IPS DF 4.7 (cell line): ENCODE measurements at regions not wholly inside any gene's neighbourhood (a gene's known extent, or its start where the extent isn't known, plus 50 kb on each side); places are given as distances from the start of the nearest gene placed in this dataset.
"Not testable (repeated sequence)": the region's sequence is repeated elsewhere in the genome, so short reads cannot be mapped to it uniquely, and the experiment has no call there.

Experiments
- DNase-seq: peaks from one replicate; pipeline ENCODE4 v3.0.0-alpha.2; 2013; ENCODE audit warnings: low spot score; ENCODE audit errors: extremely low read depth

DNA sequence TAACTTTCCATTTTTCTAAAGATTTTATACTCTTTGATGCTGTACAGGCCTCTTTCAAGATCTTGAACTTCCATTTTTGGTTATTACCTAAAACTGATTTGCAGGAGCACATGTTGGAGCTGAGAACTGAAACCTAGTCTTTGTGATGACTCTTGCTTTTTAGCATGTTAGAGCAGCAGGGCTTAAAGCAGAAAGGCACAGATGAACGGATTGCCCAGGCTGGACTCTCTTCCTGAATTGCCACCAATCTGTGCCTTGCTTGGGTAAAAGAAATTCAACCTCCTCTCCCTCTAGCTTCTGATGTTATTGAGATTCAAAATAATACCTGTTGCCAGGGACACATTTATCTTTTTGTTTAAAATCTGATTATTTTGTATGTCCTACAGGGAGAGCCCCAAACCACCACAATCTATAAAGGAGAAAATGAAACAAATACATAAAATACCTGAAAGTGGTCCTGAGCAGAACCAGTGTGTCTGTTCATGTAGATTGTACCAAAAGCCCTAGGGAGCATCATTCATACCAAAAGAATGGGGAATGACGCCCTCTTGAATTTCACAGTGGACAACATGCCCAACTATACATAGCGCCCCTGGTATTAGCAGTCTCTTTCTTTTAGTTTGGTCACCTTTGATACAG, 277.0 kb upstream of the MAP2 start:
- no peak for DNase-seq

- no peak for DNase-seq
Observed at GRCh38 chr2:209147981-209148380, 275.9 kb upstream of the MAP2 start.

DNA sequence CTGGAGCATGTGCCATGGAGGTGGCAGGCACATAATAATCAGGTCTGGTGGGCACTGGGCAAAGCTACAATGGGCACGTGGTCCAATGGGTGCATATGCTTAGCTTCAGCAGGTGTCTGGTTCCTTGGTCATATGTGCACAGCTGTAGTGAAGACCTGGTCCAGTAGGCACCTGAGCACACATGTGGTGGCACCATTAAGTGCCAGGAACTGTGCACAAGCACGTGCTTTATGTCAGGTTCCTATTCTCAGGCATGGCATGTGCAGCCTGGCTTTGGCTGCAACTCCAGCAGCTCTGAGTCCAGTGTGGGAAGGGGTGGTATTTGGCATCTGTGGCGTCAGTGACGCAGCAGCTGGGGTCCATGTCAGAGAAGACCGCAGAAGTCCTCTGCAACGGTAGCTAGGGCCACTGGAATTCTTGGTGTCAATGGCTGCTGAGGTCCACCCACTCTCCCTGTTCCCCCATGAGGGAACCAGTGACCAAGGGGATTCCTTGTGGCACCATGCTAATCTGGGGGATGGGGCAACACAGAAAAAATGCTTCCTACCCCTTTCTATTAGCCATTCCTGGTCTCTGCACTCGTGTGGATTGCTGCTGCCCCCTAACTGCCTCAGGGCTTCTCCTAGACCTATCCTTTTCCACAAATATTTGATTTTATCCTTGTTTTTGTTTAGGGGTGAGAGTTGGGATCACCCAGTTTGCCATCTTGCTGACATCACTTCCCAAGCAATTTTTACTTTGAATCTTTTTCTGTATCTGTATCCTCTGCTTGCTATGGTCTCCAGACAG, 262.9 kb upstream of the MAP2 start:
- no peak for DNase-seq

DNA sequence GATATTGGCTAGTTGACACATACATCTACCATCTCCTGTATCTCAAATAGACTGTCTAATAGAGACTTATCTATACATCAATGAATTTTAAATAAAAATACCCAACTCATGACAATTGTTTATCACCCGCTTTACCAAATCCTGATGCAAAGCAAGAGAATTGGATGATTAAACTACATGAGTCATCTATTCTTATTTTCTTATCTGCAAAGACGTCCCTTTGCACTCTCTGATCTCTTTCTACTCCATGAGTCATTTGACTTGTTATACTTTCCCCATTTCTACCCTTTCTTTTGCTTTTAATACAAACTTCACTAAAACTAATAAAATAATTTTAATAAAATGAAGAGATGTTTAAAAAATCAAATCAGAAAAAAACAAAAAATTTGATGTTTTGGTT, 261.7 kb upstream of the MAP2 start:
- no peak for DNase-seq

DNA sequence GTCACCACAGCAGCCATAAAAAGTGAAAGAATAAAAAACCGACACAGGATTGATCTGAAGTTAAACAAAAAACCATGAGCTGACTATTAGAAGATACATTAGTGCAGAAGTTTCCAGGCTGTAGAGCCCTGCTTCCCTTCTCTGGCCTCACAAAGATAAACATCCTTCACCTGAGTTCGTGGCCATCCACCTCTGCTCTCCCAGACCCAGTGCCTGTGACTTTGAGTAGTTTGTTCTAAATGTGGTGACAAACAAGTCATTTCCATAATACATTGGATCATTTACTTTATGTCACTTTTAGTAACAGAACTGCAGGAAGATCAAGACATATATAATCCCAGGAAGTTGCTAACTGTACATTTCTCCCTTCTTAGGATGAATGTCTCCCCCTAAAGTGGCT, 241.9 kb upstream of the MAP2 start:
- no peak for DNase-seq

- not testable (repeated sequence) for DNase-seq
Observed at GRCh38 chr2:209186886-209187285, 237.0 kb upstream of the MAP2 start.

DNA sequence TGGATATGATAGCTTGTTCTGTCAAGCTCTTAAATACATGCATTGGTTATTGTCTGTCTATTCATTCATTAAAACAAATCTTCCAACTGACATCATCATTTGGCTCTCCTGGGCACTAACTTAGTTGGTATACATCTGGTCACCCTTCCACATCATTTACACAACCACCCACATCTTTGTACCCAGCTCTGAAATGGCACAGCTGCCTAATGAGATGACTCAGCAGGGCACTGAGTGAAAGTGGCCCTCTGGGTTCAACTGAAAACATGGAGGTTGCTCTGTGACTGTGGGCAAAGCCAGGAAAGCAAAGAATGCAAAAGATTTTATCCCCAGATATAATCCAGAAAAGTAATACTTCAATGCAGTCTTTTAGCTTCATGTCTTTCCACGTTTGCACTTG, 234.0 kb upstream of the MAP2 start:
- no peak for DNase-seq

DNA sequence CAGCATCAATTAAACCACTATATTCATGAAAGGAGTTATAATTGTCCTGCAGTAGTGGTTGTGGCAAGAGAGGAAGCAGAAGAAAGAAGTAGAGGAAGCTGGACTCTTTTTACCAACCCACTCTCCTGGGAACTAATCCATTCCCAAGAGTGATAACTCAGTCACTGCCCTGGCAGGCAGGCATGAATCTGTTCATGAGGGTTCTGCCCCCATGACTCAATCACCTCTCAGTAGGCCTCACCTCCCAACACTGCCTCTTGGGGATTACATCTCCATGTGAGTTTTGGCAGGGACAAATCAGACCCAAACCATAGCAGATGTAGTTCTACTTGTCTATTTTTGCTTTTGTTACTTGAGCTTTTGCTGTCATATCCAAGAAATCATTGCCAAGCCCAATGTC, 232.7 kb upstream of the MAP2 start:
- DNase-seq = no peak

GRCh38 chr2:209194717-209195116, 229.1 kb upstream of the MAP2 start:
- DNase-seq = no peak

GRCh38 chr2:209208211-209208610, 215.6 kb upstream of the MAP2 start:
- DNase-seq = peak; percentile 11

GRCh38 chr2:209209943-209210342, 213.9 kb upstream of the MAP2 start:
- DNase-seq = no peak

DNA sequence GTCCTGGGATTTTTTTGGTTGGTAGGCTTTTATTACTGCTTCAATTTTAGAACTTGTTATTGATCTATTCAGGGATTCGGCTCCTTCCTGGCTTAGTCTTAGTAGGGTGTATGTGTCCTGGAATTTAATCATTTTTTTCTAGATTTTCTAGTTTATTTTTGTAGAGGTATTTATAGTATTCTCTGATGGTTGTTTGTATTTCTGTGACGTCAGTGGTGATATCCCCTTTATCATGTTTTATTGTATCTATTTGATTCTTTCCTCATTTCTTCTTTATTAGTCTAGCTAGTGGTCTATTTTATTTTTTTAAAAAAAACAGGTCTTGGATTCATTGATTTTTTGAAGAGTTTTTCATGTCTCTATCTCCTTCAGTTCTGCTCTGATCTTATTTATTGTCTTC, 193.3 kb upstream of the MAP2 start:
- DNase-seq = no peak

DNA sequence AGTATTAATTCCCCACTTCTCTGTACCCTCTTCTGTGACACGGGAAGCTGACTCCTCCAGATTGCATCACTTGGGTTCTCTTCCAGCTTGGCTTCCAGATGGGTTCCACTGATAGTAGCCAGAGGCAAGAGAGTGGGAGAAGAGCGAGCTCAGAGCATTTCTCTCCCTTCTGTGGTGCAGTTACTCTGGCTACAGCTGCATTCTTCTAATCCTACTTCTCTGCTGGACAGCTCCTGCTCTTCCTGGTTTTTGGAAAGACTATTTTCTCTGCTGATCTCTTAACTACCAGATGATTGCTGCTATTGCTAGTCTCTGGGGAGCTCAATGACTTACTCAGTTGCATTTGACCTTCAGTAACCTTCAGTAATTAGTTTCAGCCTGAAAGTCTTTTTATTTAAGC, 187.5 kb upstream of the MAP2 start:
- peak; percentile 14 for DNase-seq

GRCh38 chr2:209238765-209239584, 184.9 kb upstream of the MAP2 start:
- no peak for DNase-seq

- DNase-seq = no peak
Observed at GRCh38 chr2:209239585-209239938, 184.3 kb upstream of the MAP2 start.

- DNase-seq = no peak
Observed at GRCh38 chr2:209240204-209240603, 183.6 kb upstream of the MAP2 start.

DNA sequence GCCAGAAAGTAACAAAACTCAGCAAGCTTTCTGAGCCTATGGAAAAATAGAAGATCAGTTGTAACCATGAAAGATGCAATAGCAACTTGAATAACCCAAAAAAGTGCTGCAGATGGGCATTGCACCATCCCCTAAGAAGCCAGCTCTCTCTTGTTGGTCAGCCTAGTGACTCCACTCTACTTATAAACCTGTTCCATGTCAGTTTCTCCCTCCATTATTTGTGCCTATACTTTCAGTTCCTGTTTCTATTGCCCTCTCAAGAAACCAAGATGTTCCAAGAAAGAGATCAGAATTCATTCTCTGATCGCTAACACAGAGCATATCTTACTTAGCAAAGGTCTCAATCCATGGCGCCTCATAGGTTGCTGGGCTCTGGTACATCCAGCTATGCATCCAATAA, 170.3 kb upstream of the MAP2 start:
- no peak for DNase-seq

DNA sequence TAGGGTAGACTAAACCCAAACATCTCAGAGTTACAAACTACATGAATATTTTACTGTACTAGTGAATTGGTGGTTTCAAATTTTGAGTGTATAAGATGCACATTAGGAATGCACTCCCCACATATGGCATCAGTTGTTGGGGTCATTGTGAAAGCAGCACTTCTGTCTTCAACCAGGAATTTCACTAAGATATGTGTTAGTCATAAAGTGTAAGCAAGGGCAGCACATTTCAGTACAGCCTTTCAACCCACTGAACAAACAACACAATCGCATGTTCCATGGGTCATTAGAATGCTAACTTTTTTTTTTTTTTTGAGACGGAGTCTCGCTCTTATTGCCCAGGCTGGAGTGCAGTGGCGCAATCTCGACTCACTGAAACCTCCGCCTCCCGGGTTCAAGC, 164.1 kb upstream of the MAP2 start:
- DNase-seq = no peak

- no peak for DNase-seq
Observed at GRCh38 chr2:209260281-209260680, 163.6 kb upstream of the MAP2 start.

GRCh38 chr2:209261366-209262053, 162.3 kb upstream of the MAP2 start:
- not testable (repeated sequence) for DNase-seq

- no peak for DNase-seq
Observed at GRCh38 chr2:209269024-209269423, 154.8 kb upstream of the MAP2 start.

GRCh38 chr2:209276000-209276399, 147.8 kb upstream of the MAP2 start:
- no peak for DNase-seq
